Stimulated activated CD4-positive, alpha-beta T cell treated with anti-CD3 and anti-CD28 coated beads, Interleukin-2, amount 100 ng/mL, for 4 hours (primary cell): ENCODE measurements at regions not wholly inside any gene's neighbourhood (a gene's known extent, or its start where the extent isn't known, plus 50 kb on each side); places are given as distances from the start of the nearest gene placed in this dataset.
"Not testable (repeated sequence)": the region's sequence is repeated elsewhere in the genome, so short reads cannot be mapped to it uniquely, and the experiment has no call there.

ENCODE experiments used
- DNase-seq: peaks from one replicate; pipeline ENCODE4 v3.0.0-alpha.2; 2020; ENCODE audit warnings: low read depth

- no peak for DNase-seq
Measured at GRCh38 chr15:45948181-45948621, 313.4 kb downstream of the SQOR start.

- DNase-seq: no peak
Measured at GRCh38 chr15:45958924-45959323, 324.1 kb downstream of the SQOR start.

GRCh38 chr15:45962733-45963132 lies 327.9 kb downstream of the SQOR start:
- no peak for DNase-seq

GRCh38 chr15:45970542-45970941 lies 335.7 kb downstream of the SQOR start:
- no peak for DNase-seq

- no peak for DNase-seq
Measured at GRCh38 chr15:45980366-45980765, 345.5 kb downstream of the SQOR start.

- DNase-seq: no peak
Measured at GRCh38 chr15:45981625-45982024, 346.8 kb downstream of the SQOR start.

GRCh38 chr15:45991863-45992262 lies 357.0 kb downstream of the SQOR start:
- DNase-seq: no peak

- no peak for DNase-seq
Measured at GRCh38 chr15:45993072-45993471, 358.2 kb downstream of the SQOR start.

GRCh38 chr15:45993508-45993907 lies 358.7 kb downstream of the SQOR start:
- no peak for DNase-seq

- no peak for DNase-seq
Measured at GRCh38 chr15:45995800-45996199, 361.0 kb downstream of the SQOR start.

GRCh38 chr15:46014532-46014931 lies 379.7 kb downstream of the SQOR start:
- no peak for DNase-seq

GRCh38 chr15:46034755-46035154 lies 399.9 kb downstream of the SQOR start:
- DNase-seq: no peak

GRCh38 chr15:46039703-46040102 lies 404.9 kb downstream of the SQOR start:
- no peak for DNase-seq

GRCh38 chr15:46041905-46042304 lies 407.1 kb downstream of the SQOR start:
- no peak for DNase-seq

GRCh38 chr15:46059921-46060594 lies 425.2 kb downstream of the SQOR start:
- DNase-seq: no peak

- no peak for DNase-seq
Measured at GRCh38 chr15:46061002-46061401, 426.2 kb downstream of the SQOR start.

- no peak for DNase-seq
Measured at GRCh38 chr15:46077220-46077619, 442.4 kb downstream of the SQOR start.

GRCh38 chr15:46079046-46079445 lies 444.2 kb downstream of the SQOR start:
- no peak for DNase-seq

GRCh38 chr15:46080016-46080415 lies 445.2 kb downstream of the SQOR start:
- DNase-seq: no peak

- no peak for DNase-seq
Measured at GRCh38 chr15:46088486-46089445, 453.9 kb downstream of the SQOR start.

- DNase-seq: no peak
Measured at GRCh38 chr15:46089467-46089935, 454.7 kb downstream of the SQOR start.

- DNase-seq: no peak
Measured at GRCh38 chr15:46091860-46092450, 457.1 kb downstream of the SQOR start.

GRCh38 chr15:46098006-46098405 lies 463.2 kb downstream of the SQOR start:
- DNase-seq: not testable (repeated sequence)
